Hepatocyte (in vitro differentiated cells): ENCODE measurements at regions not wholly inside any gene's neighbourhood (a gene's known extent, or its start where the extent isn't known, plus 50 kb on each side); places are given as distances from the start of the nearest gene placed in this dataset.

ENCODE experiments used
- CTCF ChIP-seq: fragments of 200-600 bp; sonication (generic); IDR thresholded peaks from 2 replicates; pipeline ENCODE4 v1.5.1; 2016; ENCODE audit warnings: antibody characterized with exemption, mild to moderate bottlenecking; ENCODE audit not compliant: poor library complexity
- EZH2 ChIP-seq: fragments of 200-600 bp; sonication (generic); IDR thresholded peaks from 2 replicates; pipeline ENCODE4 v1.6.1; 2016; ENCODE audit warnings: antibody characterized with exemption, mild to moderate bottlenecking, borderline replicate concordance
- EZH2phosphoT487 ChIP-seq: fragments of 200-600 bp; sonication (generic); IDR thresholded peaks from one replicate; pipeline ENCODE4 v1.6.1; 2018; ENCODE audit warnings: antibody characterized with exemption, mild to moderate bottlenecking, low read depth, moderate library complexity; ENCODE audit not compliant: unreplicated experiment, severe bottlenecking

GRCh38 chr6:137980777-137981176 is 113.7 kb downstream of the TNFAIP3 start:
- TF ChIP-seq CTCF = no peak
- no peak for TF ChIP-seq EZH2
- no peak for TF ChIP-seq EZH2phosphoT487
